ENCODE measurements at regions not wholly inside any gene's neighbourhood (a gene's known extent, or its start where the extent isn't known, plus 50 kb on each side); places are given as distances from the start of the nearest gene placed in this dataset.

- TF ChIP-seq CTCF (IDR thresholded peaks at IDR 0.05): no peak
- no peak for TF ChIP-seq POLR2A (IDR thresholded peaks at IDR 0.05)
- TF ChIP-seq EP300 (IDR thresholded peaks at IDR 0.05): no peak
These were observed 78.2 kb upstream of the MAP3K1 start for GRCh38 chr5:56737002-56737621.

Data from upper lobe of left lung (tissue), 4 donors.